Liver (tissue), 3 donors: ENCODE measurements at regions not wholly inside any gene's neighbourhood (a gene's known extent, or its start where the extent isn't known, plus 50 kb on each side); places are given as distances from the start of the nearest gene placed in this dataset.

ENCODE experiments used
- EGR1 ChIP-seq, 2 donors: IDR thresholded peaks; 2 replicates each; pipeline ENCODE4 v1.6.1; 2016 to 2018; ENCODE audit warnings: antibody characterized with exemption in 2 of 2, low read depth in 2 of 2
- HNF4G ChIP-seq: IDR thresholded peaks from 2 replicates; pipeline ENCODE4 v1.6.1; 2016; ENCODE audit warnings: antibody characterized with exemption
- JUND ChIP-seq, 2 donors: IDR thresholded peaks; 2 replicates each; pipeline ENCODE4 v1.6.1; 2016; ENCODE audit warnings: antibody characterized with exemption in 2 of 2
- RAD21 ChIP-seq, 2 donors: IDR thresholded peaks; 2 replicates each; pipeline ENCODE4 v1.6.1; 2016; ENCODE audit warnings: antibody characterized with exemption in 2 of 2, mild to moderate bottlenecking in 2 of 2
- RXRA ChIP-seq, 2 donors: IDR thresholded peaks; 2 replicates each; pipeline ENCODE4 v1.6.1; 2017 to 2018; ENCODE audit warnings: antibody characterized with exemption in 2 of 2, mild to moderate bottlenecking in 1 of 2
- SP1 ChIP-seq: IDR thresholded peaks from 2 replicates; pipeline ENCODE4 v1.6.1; 2018; ENCODE audit warnings: antibody characterized with exemption, mild to moderate bottlenecking
- YY1 ChIP-seq: IDR thresholded peaks from 2 replicates; pipeline ENCODE4 v1.6.1; 2016; ENCODE audit warnings: antibody characterized with exemption, mild to moderate bottlenecking
- TF ChIP-seq, protein P1 (sequence below): IDR thresholded peaks from 2 replicates; pipeline ENCODE4 v1.6.1; 2016; ENCODE audit warnings: antibody characterized with exemption
- TF ChIP-seq, protein P2 (sequence below): fragments of 150-350 bp; IDR thresholded peaks from 2 replicates; pipeline ENCODE4 v1.5.1; 2017; ENCODE audit warnings: improper control_type of control experiment, low read depth, low read length; ENCODE audit not compliant: missing input control
- TF ChIP-seq, protein P3 (sequence below): IDR thresholded peaks from 2 replicates; pipeline ENCODE4 v1.6.1; 2016; ENCODE audit warnings: antibody characterized with exemption, mild to moderate bottlenecking
- TF ChIP-seq, protein P4 (sequence below): IDR thresholded peaks from 2 replicates; pipeline ENCODE4 v1.6.1; 2016; ENCODE audit warnings: antibody characterized with exemption
- TF ChIP-seq, protein P5 (sequence below): IDR thresholded peaks from 2 replicates; pipeline ENCODE4 v1.6.1; 2016; ENCODE audit warnings: antibody characterized with exemption
- donor health status: healthy.
- donor health status: healthy.

DNA sequence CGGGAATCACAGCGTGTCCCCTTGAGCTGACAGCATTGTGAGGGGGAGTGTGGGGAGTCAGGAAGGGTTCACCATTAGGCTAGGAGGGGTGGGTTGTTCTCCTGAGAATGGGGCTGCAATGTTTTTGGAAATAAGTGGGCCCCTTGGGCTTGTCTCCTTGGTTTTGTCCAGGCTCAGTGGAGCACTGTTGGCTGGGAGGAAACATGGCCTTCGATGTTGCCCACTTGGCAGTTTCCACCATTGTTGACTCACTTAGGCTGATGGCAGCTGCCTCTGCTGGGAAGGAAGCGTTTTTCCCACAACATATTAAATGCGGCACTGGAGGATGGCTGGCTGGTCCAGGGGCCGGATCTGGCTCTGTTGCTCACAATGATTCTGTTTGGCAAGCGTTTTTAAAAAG is 512.1 kb downstream of the QKI start:
- TF ChIP-seq, protein P1, sequence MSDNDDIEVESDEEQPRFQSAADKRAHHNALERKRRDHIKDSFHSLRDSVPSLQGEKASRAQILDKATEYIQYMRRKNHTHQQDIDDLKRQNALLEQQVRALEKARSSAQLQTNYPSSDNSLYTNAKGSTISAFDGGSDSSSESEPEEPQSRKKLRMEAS: no peak
- TF ChIP-seq, protein P2, sequence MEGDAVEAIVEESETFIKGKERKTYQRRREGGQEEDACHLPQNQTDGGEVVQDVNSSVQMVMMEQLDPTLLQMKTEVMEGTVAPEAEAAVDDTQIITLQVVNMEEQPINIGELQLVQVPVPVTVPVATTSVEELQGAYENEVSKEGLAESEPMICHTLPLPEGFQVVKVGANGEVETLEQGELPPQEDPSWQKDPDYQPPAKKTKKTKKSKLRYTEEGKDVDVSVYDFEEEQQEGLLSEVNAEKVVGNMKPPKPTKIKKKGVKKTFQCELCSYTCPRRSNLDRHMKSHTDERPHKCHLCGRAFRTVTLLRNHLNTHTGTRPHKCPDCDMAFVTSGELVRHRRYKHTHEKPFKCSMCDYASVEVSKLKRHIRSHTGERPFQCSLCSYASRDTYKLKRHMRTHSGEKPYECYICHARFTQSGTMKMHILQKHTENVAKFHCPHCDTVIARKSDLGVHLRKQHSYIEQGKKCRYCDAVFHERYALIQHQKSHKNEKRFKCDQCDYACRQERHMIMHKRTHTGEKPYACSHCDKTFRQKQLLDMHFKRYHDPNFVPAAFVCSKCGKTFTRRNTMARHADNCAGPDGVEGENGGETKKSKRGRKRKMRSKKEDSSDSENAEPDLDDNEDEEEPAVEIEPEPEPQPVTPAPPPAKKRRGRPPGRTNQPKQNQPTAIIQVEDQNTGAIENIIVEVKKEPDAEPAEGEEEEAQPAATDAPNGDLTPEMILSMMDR: no peak
- TF ChIP-seq EGR1 (IDR thresholded peaks at IDR 0.05; ENCODE audit: low read depth in 2 of 2): no peak
- TF ChIP-seq YY1: no peak
- TF ChIP-seq, protein P3, sequence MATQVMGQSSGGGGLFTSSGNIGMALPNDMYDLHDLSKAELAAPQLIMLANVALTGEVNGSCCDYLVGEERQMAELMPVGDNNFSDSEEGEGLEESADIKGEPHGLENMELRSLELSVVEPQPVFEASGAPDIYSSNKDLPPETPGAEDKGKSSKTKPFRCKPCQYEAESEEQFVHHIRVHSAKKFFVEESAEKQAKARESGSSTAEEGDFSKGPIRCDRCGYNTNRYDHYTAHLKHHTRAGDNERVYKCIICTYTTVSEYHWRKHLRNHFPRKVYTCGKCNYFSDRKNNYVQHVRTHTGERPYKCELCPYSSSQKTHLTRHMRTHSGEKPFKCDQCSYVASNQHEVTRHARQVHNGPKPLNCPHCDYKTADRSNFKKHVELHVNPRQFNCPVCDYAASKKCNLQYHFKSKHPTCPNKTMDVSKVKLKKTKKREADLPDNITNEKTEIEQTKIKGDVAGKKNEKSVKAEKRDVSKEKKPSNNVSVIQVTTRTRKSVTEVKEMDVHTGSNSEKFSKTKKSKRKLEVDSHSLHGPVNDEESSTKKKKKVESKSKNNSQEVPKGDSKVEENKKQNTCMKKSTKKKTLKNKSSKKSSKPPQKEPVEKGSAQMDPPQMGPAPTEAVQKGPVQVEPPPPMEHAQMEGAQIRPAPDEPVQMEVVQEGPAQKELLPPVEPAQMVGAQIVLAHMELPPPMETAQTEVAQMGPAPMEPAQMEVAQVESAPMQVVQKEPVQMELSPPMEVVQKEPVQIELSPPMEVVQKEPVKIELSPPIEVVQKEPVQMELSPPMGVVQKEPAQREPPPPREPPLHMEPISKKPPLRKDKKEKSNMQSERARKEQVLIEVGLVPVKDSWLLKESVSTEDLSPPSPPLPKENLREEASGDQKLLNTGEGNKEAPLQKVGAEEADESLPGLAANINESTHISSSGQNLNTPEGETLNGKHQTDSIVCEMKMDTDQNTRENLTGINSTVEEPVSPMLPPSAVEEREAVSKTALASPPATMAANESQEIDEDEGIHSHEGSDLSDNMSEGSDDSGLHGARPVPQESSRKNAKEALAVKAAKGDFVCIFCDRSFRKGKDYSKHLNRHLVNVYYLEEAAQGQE: no peak
- TF ChIP-seq SP1: no peak
- no peak for TF ChIP-seq RAD21 (IDR thresholded peaks at IDR 0.05)
- TF ChIP-seq, protein P4, sequence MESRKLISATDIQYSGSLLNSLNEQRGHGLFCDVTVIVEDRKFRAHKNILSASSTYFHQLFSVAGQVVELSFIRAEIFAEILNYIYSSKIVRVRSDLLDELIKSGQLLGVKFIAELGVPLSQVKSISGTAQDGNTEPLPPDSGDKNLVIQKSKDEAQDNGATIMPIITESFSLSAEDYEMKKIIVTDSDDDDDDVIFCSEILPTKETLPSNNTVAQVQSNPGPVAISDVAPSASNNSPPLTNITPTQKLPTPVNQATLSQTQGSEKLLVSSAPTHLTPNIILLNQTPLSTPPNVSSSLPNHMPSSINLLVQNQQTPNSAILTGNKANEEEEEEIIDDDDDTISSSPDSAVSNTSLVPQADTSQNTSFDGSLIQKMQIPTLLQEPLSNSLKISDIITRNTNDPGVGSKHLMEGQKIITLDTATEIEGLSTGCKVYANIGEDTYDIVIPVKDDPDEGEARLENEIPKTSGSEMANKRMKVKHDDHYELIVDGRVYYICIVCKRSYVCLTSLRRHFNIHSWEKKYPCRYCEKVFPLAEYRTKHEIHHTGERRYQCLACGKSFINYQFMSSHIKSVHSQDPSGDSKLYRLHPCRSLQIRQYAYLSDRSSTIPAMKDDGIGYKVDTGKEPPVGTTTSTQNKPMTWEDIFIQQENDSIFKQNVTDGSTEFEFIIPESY: no peak
- no peak for TF ChIP-seq JUND (IDR thresholded peaks at IDR 0.05)
- TF ChIP-seq HNF4G: no peak
- no peak for TF ChIP-seq RXRA (IDR thresholded peaks at IDR 0.05)
- TF ChIP-seq, protein P5, sequence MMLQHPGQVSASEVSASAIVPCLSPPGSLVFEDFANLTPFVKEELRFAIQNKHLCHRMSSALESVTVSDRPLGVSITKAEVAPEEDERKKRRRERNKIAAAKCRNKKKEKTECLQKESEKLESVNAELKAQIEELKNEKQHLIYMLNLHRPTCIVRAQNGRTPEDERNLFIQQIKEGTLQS: no peak
